IMR-90 (cell line): ENCODE measurements at regions not wholly inside any gene's neighbourhood (a gene's known extent, or its start where the extent isn't known, plus 50 kb on each side); places are given as distances from the start of the nearest gene placed in this dataset.

Source experiments
- ATAC-seq: fragments of 200-7000 bp; cut with Tn5 transposase; 2 replicates; pipeline ENCODE4 v1.9.1; 2020; ENCODE audit warnings: low read depth, mild to moderate bottlenecking, moderate library complexity
- BruUV-seq: library from RNA; stranded (reverse); fragments of 400-500 nt; replicated peaks from 2 replicates; lab custom pipeline; 2021; lab: Mats Ljungman, UMichigan
- CTCF ChIA-PET: fragments of 300-600 bp; formaldehyde crosslinking; extraction: SDS; loops from one replicate; lab custom pipeline; 2021; ENCODE audit warnings: antibody characterized with exemption; lab: Yijun Ruan, JAX
- POLR2A ChIA-PET: fragments of 300-600 bp; sonication (Branson Sonifier 250); formaldehyde crosslinking; loops from one replicate; lab custom pipeline; 2022; ENCODE audit warnings: antibody characterized with exemption; ENCODE audit not compliant: unreplicated experiment; lab: Charles Lee
- DNase-seq: peaks from one replicate; pipeline ENCODE4 v3.0.0; 2013
- H2AFZ ChIP-seq: replicated peaks from 2 replicates; pipeline ENCODE3; 2013; ENCODE audit warnings: low read length, mild to moderate bottlenecking; ENCODE audit not compliant: poor library complexity
- H2AK5ac ChIP-seq: 2 replicates; pipeline ENCODE4 v1.6.1; 2013; ENCODE audit warnings: low read depth, low read length, inconsistent platforms
- H2AK9ac ChIP-seq: replicated peaks from 2 replicates; pipeline ENCODE3; 2013; ENCODE audit warnings: mild to moderate bottlenecking, low read depth, low read length, moderate library complexity; ENCODE audit not compliant: poor library complexity
- H2BK120ac ChIP-seq: 2 replicates; pipeline ENCODE4 v1.6.1; 2013; ENCODE audit warnings: low read depth, low read length, inconsistent platforms
- H2BK15ac ChIP-seq: 3 replicates; pipeline ENCODE4 v1.6.1; 2013; ENCODE audit warnings: low read depth, low read length, inconsistent platforms
- H2BK20ac ChIP-seq: 2 replicates; pipeline ENCODE4 v1.6.1; 2013; ENCODE audit warnings: low read depth, mild to moderate bottlenecking, inconsistent platforms, low read length, moderate library complexity
- H2BK5ac ChIP-seq: 2 replicates; pipeline ENCODE4 v1.6.1; 2013; ENCODE audit warnings: mild to moderate bottlenecking, low read depth, low read length, inconsistent platforms; ENCODE audit not compliant: poor library complexity, severe bottlenecking
- H3K14ac ChIP-seq: replicated peaks from 2 replicates; pipeline ENCODE4 v1.6.1; 2013; ENCODE audit warnings: low read depth, low read length, inconsistent platforms
- H3K18ac ChIP-seq: 2 replicates; pipeline ENCODE4 v1.6.1; 2013; ENCODE audit warnings: low read depth, low read length, control low read depth
- H3K23ac ChIP-seq: 2 replicates; pipeline ENCODE4 v1.6.1; 2013; ENCODE audit warnings: low read depth, low read length, inconsistent platforms
- H3K27ac ChIP-seq: 2 replicates; pipeline ENCODE4 v1.5.1; 2013; ENCODE audit warnings: mild to moderate bottlenecking, control low read depth, low read length; ENCODE audit not compliant: insufficient read depth
- H3K27me3 ChIP-seq: 2 replicates; pipeline ENCODE4 v1.6.1; 2013; ENCODE audit warnings: low read length; ENCODE audit not compliant: control insufficient read depth, insufficient read depth
- H3K36me3 ChIP-seq: 2 replicates; pipeline ENCODE4 v1.6.1; 2013; ENCODE audit warnings: low read length, mixed read lengths; ENCODE audit not compliant: control insufficient read depth, insufficient read depth
- H3K4ac ChIP-seq: 2 replicates; pipeline ENCODE4 v1.6.1; 2013; ENCODE audit warnings: low read depth, low read length, inconsistent platforms
- H3K4me1 ChIP-seq: 2 replicates; pipeline ENCODE4 v1.6.1; 2013; ENCODE audit warnings: low read length, mixed read lengths; ENCODE audit not compliant: control insufficient read depth, insufficient read depth
- H3K4me2 ChIP-seq: 2 replicates; pipeline ENCODE4 v1.6.1; 2013; ENCODE audit warnings: low read depth, mild to moderate bottlenecking, control low read depth, low read length, moderate library complexity
- H3K4me3 ChIP-seq: 2 replicates; pipeline ENCODE4 v1.5.1; 2013; ENCODE audit warnings: low read depth, mild to moderate bottlenecking, control low read depth, low read length, moderate library complexity; ENCODE audit not compliant: insufficient read depth
- H3K56ac ChIP-seq: 2 replicates; pipeline ENCODE4 v1.6.1; 2013; ENCODE audit warnings: low read length, inconsistent platforms; ENCODE audit not compliant: insufficient read depth; ENCODE audit errors: extremely low read depth
- H3K79me1 ChIP-seq, 2 experiments: 2 replicates each; pipeline ENCODE4 v1.6.1; 2013; ENCODE audit warnings: low read length in 2 of 2, inconsistent platforms in 1 of 2, low read depth in 1 of 2
- H3K9ac ChIP-seq: 2 replicates; pipeline ENCODE4 v1.6.1; 2013; ENCODE audit warnings: low read depth, low read length, control low read depth
- H3K9me1 ChIP-seq: 2 replicates; pipeline ENCODE4 v1.6.1; 2013; ENCODE audit warnings: low read length, inconsistent platforms; ENCODE audit not compliant: insufficient read depth
- H3K9me3 ChIP-seq: 2 replicates; pipeline ENCODE4 v1.6.1; 2013; ENCODE audit warnings: low read length; ENCODE audit not compliant: control insufficient read depth, insufficient read depth
- H4K20me1 ChIP-seq: 2 replicates; pipeline ENCODE4 v1.6.1; 2013; ENCODE audit warnings: low read length, inconsistent platforms; ENCODE audit not compliant: insufficient read depth
- H4K5ac ChIP-seq: 2 replicates; pipeline ENCODE4 v1.6.1; 2013; ENCODE audit warnings: mild to moderate bottlenecking, low read depth, low read length, control low read depth
- H4K8ac ChIP-seq, 2 experiments: 2 replicates each; pipeline ENCODE4 v1.6.1; 2013; ENCODE audit warnings: low read depth in 2 of 2, low read length in 2 of 2, control low read depth in 1 of 2, inconsistent platforms in 1 of 2
- H4K91ac ChIP-seq: 2 replicates; pipeline ENCODE4 v1.6.1; 2013; ENCODE audit warnings: low read depth, low read length, inconsistent platforms; ENCODE audit not compliant: insufficient read depth
- SMC3 ChIP-seq: fragments of 150-350 bp; IDR thresholded peaks from 2 replicates; pipeline ENCODE4 v1.6.1; 2016; ENCODE audit warnings: low read depth, mild to moderate bottlenecking, antibody characterized with exemption, low read length, moderate library complexity
- WGBS, 2 experiments: methylation state at CpG; one replicate each; pipeline versions ENCODE4 v1.1.5 to v1.1.7; 2013; ENCODE audit warnings: missing lambda C conversion rate in 2 of 2; ENCODE audit not compliant: insufficient read length in 1 of 2; ENCODE audit errors: extremely low coverage in 2 of 2; 5-methylcytosine and 5-hydroxymethylcytosine counted together
- dilution Hi-C: fragments of 300-500 bp; cut with HindIII; formaldehyde crosslinking; loops from one replicate; pipeline ENCODE4 v1.14.3; 2018; ENCODE audit warnings: low sequenced_read_pairs; ENCODE audit not compliant: unreplicated experiment
- in situ Hi-C: fragments of 300-500 bp; cut with MboI; formaldehyde crosslinking; loops from 3 replicates; pipeline ENCODE4 v1.14.3; 2019; ENCODE audit warnings: low sequenced_read_pairs, inconsistent platforms, mixed read lengths
- intact Hi-C: fragments of 100-400 bp; cut with micrococcal nuclease; formaldehyde crosslinking; loops from 2 replicates; pipeline ENCODE4 v1.10.0; 2022

- no peak overlapping the region for H4K5ac ChIP-seq
- no peak overlapping the region for H2AK9ac ChIP-seq
- H2BK15ac ChIP-seq, result no peak overlapping the region
- no peak overlapping the region for H4K91ac ChIP-seq
- H3K79me1 ChIP-seq, result no peaks in the 10 kb centered on the region
- no peaks in the 10 kb centered on the region for H3K27me3 ChIP-seq
- no peak overlapping the region for H2BK20ac ChIP-seq
- ChIA-PET CTCF (no interaction called here), POLR2A (no interaction called here)
- no peak overlapping the region for H3K56ac ChIP-seq
- no peak overlapping the region for H3K14ac ChIP-seq
- H2AK5ac ChIP-seq, result no peak overlapping the region
- H3K27ac ChIP-seq, result no peak overlapping the region
- dilution Hi-C loops (no loop called here), in situ Hi-C loops (no loop called here), intact Hi-C loops (no loop called here)
- no peak overlapping the region for H2BK5ac ChIP-seq
- H3K4me1 ChIP-seq, result peaks cover 3% of the 10 kb centered on the region; the same call in 1 of the 2 replicates
- no peak overlapping the region for H2BK120ac ChIP-seq
- no peaks in the 10 kb centered on the region for H3K9me1 ChIP-seq
- no peak for DNase-seq
- H3K9me3 ChIP-seq, result peaks cover 6% of the 10 kb centered on the region
- H3K23ac ChIP-seq, result no peak overlapping the region
- no peak overlapping the region for H2AFZ ChIP-seq
- no CpG with 5 or more reads among the region's 2 CpGs for WGBS, 2 experiments
- no peak for TF ChIP-seq SMC3
- H3K36me3 ChIP-seq, result no peaks in the 10 kb centered on the region
- H4K8ac ChIP-seq, result no peak overlapping the region
- no peak overlapping the region for H3K4me2 ChIP-seq
- H3K4ac ChIP-seq, result no peak overlapping the region
- no peak overlapping the region for H3K9ac ChIP-seq
- ATAC-seq, result no peak
- H4K20me1 ChIP-seq, result no peaks in the 10 kb centered on the region
- H3K18ac ChIP-seq, result no peak overlapping the region
- no peak overlapping the region for H3K4me3 ChIP-seq
- no TSS peak for BruUV-seq
Measured at GRCh38 chr4:78707268-78707667, 68.9 kb upstream of the BMP2K start.
